Brain microvascular endothelial cell (primary cell): ENCODE measurements at regions not wholly inside any gene's neighbourhood (a gene's known extent, or its start where the extent isn't known, plus 50 kb on each side); places are given as distances from the start of the nearest gene placed in this dataset.
"Not testable (repeated sequence)": the region's sequence is repeated elsewhere in the genome, so short reads cannot be mapped to it uniquely, and the experiment has no call there.

Experiments used
- DNase-seq: peaks from one replicate; pipeline ENCODE4 v3.0.0-alpha.2; 2020
- H3K27ac ChIP-seq: fragments of 250-450 bp; sonication (Bioruptor Pico); 2 replicates; pipeline ENCODE4 v1.5.1; 2020; ENCODE audit warnings: mild to moderate bottlenecking, moderate library complexity
- H3K27me3 ChIP-seq: fragments of 250-450 bp; sonication (Bioruptor Pico); replicated peaks from 2 replicates; pipeline ENCODE4 v1.5.1; 2020; ENCODE audit warnings: mild to moderate bottlenecking
- H3K36me3 ChIP-seq: fragments of 250-450 bp; sonication (Bioruptor Pico); replicated peaks from 2 replicates; pipeline ENCODE4 v1.5.1; 2020; ENCODE audit warnings: mild to moderate bottlenecking
- H3K4me3 ChIP-seq: 2 replicates; pipeline ENCODE4 v1.5.1; 2011; ENCODE audit warnings: low read depth, mild to moderate bottlenecking, control low read depth, low read length, moderate library complexity
- in situ Hi-C: cut with HindIII; loops from 2 replicates; pipeline ENCODE4 v1.10.0; 2017; ENCODE audit warnings: low sequenced_read_pairs, low pct_ligation_motif_present
- TF ChIP-seq, protein P1 (sequence below): IDR thresholded peaks from 2 replicates; pipeline ENCODE4 v1.5.1; 2011; ENCODE audit warnings: low read depth, mild to moderate bottlenecking, moderate library complexity, low read length, control low read depth, inconsistent platforms; ENCODE audit errors: missing control alignments

DNA sequence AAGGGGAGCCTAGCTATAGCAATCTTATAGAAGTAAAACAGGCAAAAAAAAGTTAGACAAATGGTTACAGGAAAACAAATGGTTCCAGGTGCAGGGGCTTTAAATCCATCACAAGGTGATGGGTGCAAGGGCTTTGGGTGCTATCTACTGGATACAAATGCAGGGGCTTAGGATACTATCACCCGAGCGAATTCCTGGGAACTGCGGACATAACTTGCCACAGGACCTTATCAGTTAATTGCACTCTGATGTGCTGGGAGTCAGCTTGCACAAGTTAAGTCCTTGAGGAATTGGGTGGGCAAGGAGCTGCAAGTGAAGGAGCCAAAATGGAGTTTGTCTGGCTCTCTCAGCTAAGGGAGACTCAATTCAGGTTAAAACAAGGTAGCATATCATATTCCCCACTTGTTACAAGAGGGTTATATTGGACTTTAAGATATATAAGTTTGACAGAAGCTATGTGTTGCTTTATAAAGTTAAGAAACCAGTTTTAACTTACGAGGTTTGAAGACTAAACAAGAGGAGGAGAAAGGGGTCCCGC lies 115.0 kb upstream of the PZP start:
- TF ChIP-seq, protein P1, sequence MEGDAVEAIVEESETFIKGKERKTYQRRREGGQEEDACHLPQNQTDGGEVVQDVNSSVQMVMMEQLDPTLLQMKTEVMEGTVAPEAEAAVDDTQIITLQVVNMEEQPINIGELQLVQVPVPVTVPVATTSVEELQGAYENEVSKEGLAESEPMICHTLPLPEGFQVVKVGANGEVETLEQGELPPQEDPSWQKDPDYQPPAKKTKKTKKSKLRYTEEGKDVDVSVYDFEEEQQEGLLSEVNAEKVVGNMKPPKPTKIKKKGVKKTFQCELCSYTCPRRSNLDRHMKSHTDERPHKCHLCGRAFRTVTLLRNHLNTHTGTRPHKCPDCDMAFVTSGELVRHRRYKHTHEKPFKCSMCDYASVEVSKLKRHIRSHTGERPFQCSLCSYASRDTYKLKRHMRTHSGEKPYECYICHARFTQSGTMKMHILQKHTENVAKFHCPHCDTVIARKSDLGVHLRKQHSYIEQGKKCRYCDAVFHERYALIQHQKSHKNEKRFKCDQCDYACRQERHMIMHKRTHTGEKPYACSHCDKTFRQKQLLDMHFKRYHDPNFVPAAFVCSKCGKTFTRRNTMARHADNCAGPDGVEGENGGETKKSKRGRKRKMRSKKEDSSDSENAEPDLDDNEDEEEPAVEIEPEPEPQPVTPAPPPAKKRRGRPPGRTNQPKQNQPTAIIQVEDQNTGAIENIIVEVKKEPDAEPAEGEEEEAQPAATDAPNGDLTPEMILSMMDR = no peak
- Histone ChIP-seq H3K36me3 (no peaks in the 10 kb centered on the region), H3K27me3 (no peaks in the 10 kb centered on the region), H3K4me3 (no peak overlapping the region), H3K27ac (no peak overlapping the region)
- in situ Hi-C loops = no loop called here
- DNase-seq = no peak

DNA sequence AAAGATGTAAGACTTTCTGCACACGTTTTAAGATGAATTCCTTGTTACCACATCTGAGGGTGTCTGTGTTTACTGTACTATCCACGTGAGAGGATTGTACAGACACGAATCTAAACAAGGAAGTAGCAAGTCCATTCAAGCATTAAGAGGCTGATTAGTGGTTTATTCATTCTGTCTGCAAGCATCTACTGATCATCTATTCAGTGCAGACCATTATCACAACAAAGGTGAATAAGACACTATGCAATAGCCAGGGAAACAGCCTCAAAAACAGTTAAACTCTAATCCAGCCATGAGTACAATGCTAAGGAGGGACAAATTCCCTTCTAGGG lies 111.6 kb upstream of the PZP start:
- Histone ChIP-seq H3K36me3 (no peaks in the 10 kb centered on the region), H3K4me3 (no peak overlapping the region), H3K27me3 (no peaks in the 10 kb centered on the region), H3K27ac (no peak overlapping the region)
- no peak for DNase-seq
- TF ChIP-seq, protein P1 = no peak
- in situ Hi-C loops = no loop called here

DNA sequence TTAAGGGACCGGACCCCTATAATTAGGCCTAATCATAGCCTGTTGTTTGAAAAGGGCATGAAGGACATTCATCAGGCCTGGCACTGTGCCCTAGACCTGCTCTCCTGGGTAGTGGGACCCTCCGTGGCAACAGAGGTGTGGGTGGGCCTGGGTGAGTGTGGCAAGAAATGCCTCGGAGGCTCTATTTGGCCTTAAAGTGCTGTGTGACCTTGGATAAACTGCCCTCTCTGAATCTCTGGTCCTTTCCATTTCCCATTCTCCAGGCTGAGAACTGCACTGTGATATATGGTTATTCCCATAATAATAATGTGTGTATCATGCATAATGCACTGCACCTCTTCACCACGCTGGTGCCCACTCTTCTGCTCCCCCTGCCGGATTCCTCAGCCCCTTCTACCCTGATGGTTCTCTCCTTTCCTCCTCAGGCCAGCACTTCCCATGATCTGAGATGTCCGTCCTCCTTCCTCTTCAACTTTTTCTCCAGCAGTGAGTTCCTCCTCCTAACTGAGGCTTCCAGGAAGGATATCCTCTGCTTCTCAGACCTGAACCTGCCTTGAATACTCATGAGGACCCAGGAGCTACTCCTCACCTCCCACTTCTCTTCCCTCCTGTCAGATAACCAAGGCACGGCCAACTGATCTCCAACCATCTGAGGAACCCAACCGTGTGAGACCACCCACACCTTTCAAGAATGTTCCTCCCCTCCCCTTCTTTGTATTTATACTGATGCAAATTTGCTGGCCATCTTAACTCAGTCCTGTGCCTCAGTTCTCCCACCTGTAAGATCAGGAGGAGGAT lies 111.0 kb upstream of the PZP start:
- in situ Hi-C loops = no loop called here

DNA sequence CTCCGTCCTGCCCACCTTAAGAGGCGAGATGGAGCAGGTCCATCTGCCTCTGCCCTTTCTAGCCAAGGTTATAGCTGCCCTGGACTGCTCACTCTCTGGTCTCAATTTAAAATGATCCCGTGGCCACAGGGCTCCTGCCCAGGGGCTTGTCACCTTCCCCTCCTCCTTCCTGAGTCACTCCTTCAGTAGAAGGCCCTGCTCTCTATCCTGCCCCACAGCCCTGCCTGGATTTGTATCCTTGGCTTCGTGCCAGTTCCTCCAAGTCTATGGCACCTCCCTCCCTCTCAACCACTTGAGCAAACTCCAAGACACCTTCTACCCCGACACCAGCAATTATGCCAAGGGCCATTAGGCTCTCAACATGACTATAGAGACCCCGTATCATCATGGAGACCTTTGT lies 105.3 kb upstream of the PZP start:
- H3K4me3 ChIP-seq, H3K27ac ChIP-seq, in situ Hi-C loops, H3K27me3 ChIP-seq, H3K36me3 ChIP-seq, DNase-seq: not testable (repeated sequence)

More for the DNA sequence above, 111.0 kb upstream of the PZP start:
- no peak for DNase-seq
- Histone ChIP-seq H3K4me3 (no peak overlapping the region), H3K27me3 (no peaks in the 10 kb centered on the region), H3K27ac (no peak overlapping the region), H3K36me3 (no peaks in the 10 kb centered on the region)
- TF ChIP-seq, protein P1 = peak; percentile 59

DNA sequence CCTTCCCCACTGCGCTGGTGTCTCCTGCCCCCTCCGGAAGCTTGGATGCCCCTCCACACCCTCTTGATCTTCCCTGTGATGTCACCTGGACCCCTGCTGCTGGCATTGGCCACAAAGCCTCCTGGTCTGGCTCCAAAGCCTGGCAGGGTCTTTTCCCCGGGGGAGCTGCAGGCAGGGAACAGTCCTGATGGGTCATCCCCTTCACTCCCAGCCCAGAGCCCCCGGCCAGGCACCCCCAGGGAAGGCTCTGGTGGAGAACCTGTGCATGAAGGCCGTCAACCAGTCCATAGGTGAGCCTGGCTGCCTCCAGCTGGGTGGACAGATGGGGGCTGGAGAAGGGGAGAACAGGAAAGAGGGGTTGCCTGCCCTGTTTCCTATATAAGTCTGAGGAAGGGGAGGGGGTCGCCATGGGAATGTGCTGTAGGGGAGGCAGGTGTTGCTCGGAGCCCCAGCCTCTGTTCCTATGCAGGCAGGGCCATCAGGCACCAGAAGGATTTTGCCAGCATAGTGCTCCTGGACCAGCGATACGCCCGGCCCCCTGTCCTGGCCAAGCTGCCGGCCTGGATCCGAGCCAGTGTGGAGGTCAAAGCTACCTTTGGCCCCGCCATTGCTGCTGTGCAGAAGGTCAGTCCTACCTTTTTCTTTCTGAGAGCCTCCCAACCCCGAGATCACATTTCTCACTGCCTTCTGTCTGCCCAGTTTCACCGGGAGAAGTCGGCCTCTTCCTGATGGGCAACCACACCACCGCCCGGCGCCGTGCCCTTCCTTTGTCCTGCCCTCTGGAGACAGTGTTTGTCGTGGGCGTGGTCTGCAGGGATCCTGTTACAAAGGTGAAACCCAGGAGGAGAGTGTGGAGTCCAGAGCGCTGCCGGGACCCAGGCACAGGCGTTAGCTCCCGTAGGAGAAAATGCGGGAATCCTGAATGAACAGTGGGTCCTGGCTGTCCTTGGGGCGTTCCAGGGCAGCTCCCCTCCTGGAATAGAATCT lies 104.5 kb upstream of the PZP start:
- DNase-seq, H3K36me3 ChIP-seq, in situ Hi-C loops, H3K4me3 ChIP-seq, H3K27ac ChIP-seq, H3K27me3 ChIP-seq: not testable (repeated sequence)

DNA sequence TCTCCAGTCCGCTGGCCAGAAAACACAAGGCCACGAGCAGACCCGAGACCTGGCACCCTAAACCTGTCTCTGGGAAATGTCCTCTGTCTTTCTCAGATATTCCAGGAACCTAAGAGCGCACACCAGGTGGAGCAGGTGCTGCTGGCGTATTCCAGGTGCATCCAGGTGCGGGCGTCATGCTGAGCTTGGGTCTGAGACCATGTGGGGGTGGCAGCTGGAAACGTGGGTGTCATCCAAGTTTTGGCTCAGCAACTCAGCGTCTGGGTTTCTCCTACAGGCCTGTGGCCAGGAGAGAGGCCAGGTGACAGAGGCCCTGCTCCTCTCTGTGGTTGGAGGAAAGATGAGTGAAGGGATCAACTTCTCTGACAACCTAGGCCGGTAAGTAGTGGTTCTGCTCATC lies 103.3 kb upstream of the PZP start:
- H3K4me3 ChIP-seq, H3K27me3 ChIP-seq, in situ Hi-C loops, DNase-seq, H3K36me3 ChIP-seq, H3K27ac ChIP-seq: not testable (repeated sequence)

DNA sequence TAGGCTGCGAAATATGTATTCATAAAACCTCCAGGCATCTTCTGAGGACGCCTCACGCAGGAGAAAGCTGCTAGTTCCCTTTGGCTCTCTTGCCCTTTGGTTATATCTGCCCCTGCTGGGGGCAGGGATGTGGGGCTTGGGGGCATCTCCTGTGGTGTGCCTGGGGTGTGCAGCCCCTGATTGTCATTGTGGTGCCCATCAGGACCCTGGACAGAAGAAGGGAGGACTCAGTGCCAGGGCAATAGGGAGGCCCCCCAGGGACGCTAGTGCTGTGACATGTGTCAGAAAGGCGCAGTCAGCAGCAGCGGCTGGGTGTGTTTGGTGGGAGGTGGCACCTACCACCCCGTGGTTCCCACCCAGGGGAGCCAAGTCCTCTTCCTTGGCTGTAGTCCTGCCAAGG lies 102.5 kb upstream of the PZP start:
- DNase-seq, in situ Hi-C loops, H3K36me3 ChIP-seq, H3K27me3 ChIP-seq, H3K4me3 ChIP-seq, H3K27ac ChIP-seq: not testable (repeated sequence)

DNA sequence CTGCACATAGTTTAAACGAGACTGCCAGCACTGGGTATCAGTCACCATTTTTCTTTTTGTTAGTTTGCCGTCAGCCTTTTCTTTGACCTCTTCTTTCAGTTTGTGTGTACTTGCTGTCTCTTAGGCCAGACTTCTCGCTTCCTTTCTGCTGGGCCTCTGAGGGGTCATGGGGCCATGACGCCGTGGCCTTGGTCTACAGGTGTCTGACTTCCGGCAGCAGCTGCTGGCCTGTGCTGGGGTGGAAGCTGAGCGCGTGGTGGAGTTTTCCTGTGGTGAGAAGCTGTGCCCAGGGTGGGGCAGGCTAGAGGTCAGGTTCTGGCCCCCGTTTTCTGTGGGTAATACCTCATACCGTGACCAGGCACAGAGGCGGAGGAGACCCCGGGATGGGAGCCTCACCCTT lies 101.6 kb upstream of the PZP start:
- in situ Hi-C loops, DNase-seq, H3K27ac ChIP-seq, H3K36me3 ChIP-seq, H3K4me3 ChIP-seq, H3K27me3 ChIP-seq: not testable (repeated sequence)

DNA sequence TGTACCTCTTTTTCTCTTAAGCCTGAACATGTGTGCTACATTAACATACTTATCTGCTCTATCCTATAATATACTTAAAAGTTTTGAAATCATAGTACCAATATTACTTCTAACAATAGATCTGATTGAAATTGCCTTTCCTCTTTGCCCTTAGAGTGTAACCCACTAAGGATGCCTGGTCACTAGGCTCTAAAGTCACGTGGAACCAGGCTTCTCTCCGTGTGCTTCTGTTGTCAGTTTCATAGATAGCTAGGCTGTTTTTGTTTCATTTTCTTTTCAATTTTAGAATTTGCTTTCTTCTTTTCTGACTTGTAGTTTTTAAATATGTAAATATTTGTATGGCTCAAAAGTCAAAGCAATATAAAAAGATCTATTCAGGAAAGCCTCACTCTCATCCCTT lies 100.5 kb upstream of the PZP start:
- DNase-seq, in situ Hi-C loops, H3K36me3 ChIP-seq, H3K27me3 ChIP-seq, H3K4me3 ChIP-seq, H3K27ac ChIP-seq: not testable (repeated sequence)

DNA sequence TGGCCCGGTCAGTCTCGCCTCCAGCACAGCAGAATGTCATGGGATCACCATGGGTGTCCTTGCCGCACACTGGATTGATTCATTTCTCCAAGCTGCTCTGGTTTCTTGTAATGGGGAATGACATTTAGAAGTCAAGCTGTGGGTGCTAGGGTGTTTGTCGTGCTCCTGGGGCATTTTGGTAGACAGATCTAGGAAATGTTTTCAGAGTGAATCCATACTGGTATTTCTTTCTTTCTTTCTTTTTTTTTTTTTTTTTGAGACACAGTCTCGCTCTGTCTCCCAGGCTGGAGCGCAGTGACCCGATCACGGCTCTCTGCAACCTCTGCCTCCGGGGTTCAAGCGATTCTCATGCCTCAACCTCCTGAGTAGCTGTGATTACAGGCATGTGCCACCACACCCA lies 100.0 kb upstream of the PZP start:
- in situ Hi-C loops = not testable (repeated sequence)

DNA sequence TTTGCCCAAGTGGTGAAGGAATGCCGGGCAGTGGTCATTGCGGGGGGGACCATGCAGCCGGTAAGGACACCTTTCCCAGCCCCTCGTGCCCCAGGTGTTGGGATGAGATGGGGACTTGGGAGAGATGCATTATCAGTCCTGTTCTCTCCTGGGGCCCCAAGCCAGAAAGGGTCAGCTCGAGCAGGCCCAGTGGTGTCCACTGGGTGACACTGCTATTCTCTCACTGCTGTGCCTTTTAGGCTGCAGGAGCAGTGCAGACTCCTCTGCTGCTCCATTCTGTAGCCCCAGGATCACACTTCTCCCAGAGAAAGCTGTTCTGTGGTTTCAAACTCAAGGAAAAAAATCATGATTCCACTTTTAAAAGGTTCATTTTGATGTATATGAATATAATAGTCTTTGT lies 99.1 kb upstream of the PZP start:
- H3K27ac ChIP-seq, in situ Hi-C loops, DNase-seq: not testable (repeated sequence)

More for the DNA sequence above, 100.0 kb upstream of the PZP start:
- H3K4me3 ChIP-seq, H3K27ac ChIP-seq, H3K27me3 ChIP-seq, H3K36me3 ChIP-seq, DNase-seq: not testable (repeated sequence)

More for the DNA sequence above, 99.1 kb upstream of the PZP start:
- not testable (repeated sequence) for H3K36me3 ChIP-seq, H3K4me3 ChIP-seq, H3K27me3 ChIP-seq
